Ureter (tissue), 1 donor: ENCODE measurements at regions not wholly inside any gene's neighbourhood (a gene's known extent, or its start where the extent isn't known, plus 50 kb on each side); places are given as distances from the start of the nearest gene placed in this dataset.
"Not testable (repeated sequence)": the region's sequence is repeated elsewhere in the genome, so short reads cannot be mapped to it uniquely, and the experiment has no call there.

ENCODE experiments used
- DNase-seq: peaks from one replicate; pipeline ENCODE4 v3.0.0-alpha.2; 2020; ENCODE audit warnings: low spot score
- donor health status: DM: yes; HTN: yes; CAD: no.

GRCh38 chr6:13874191-13874549, 50.6 kb upstream of the RNF182 start:
- no peak for DNase-seq

- DNase-seq, result peak; percentile 74
These were observed 51.2 kb upstream of the RNF182 start for GRCh38 chr6:13873288-13874190.

- DNase-seq, result no peak
These were observed 52.1 kb upstream of the RNF182 start for GRCh38 chr6:13872681-13873080.

GRCh38 chr6:13872006-13872405, 52.7 kb upstream of the RNF182 start:
- not testable (repeated sequence) for DNase-seq

- no peak for DNase-seq
These were observed 54.4 kb upstream of the RNF182 start for GRCh38 chr6:13870214-13870830.

- no peak for DNase-seq
These were observed 53.9 kb upstream of the MCUR1 start for GRCh38 chr6:13868236-13868635.

GRCh38 chr6:13866301-13866700, 51.9 kb upstream of the MCUR1 start:
- DNase-seq, result no peak

GRCh38 chr6:13865141-13865540, 50.8 kb upstream of the MCUR1 start:
- DNase-seq, result no peak

- DNase-seq, result not testable (repeated sequence)
These were observed 50.3 kb upstream of the MCUR1 start for GRCh38 chr6:13864669-13865068.
